K562 (cell line): ENCODE measurements at regions not wholly inside any gene's neighbourhood (a gene's known extent, or its start where the extent isn't known, plus 50 kb on each side); places are given as distances from the start of the nearest gene placed in this dataset.

Source experiments
- ATF3 ChIP-seq, 2 experiments: fragments of 450-650 bp in 1 of 2; sonication (generic) in 1 of 2; formaldehyde crosslinking in 1 of 2; IDR thresholded peaks in 1 of 2; conservative IDR thresholded peaks in 1 of 2; 2 replicates each; pipeline versions ENCODE4 v1.6.1 to v1.8.1; 2016 to 2023; ENCODE audit warnings: mild to moderate bottlenecking in 2 of 2, moderate library complexity in 2 of 2, inconsistent platforms in 1 of 2, missing genetic modification reagents in 1 of 2
- CHD2 ChIP-seq: IDR thresholded peaks from 2 replicates; pipeline ENCODE4 v1.6.1; 2011; ENCODE audit warnings: low read depth, low read length
- EHMT2 ChIP-seq: fragments of 450-650 bp; IDR thresholded peaks from 2 replicates; pipeline ENCODE4 v1.6.1; 2018; ENCODE audit warnings: antibody characterized with exemption
- EP300 ChIP-seq: IDR thresholded peaks from 2 replicates; pipeline ENCODE4 v1.6.1; 2012; ENCODE audit warnings: low read length, improper control_type of control experiment
- ZHX1 ChIP-seq: fragments of 150-350 bp; conservative IDR thresholded peaks from 2 replicates; pipeline ENCODE4 v1.6.1; 2014; ENCODE audit warnings: low read length
- ZNF274 ChIP-seq: IDR thresholded peaks from 2 replicates; pipeline ENCODE4 v1.6.1; 2011; ENCODE audit warnings: low read depth, mild to moderate bottlenecking, low read length, moderate library complexity, borderline replicate concordance

- TF ChIP-seq CHD2 (no peak), EP300 (no peak), ZHX1 (no peak), EHMT2 (no peak), ATF3 (IDR thresholded peaks at IDR 0.05) (peak; percentile 77), ATF3 (CRISPR knock-in tag; conservative IDR thresholded peaks at IDR 0.05) (no peak), ZNF274 (0 out of 2 replicates have a peak, but pooled peaks have one; percentile 32)
Observed at GRCh38 chr18:24933345-24933744, 418.6 kb downstream of the ZNF521 start.
